K562 (cell line): ENCODE measurements at regions not wholly inside any gene's neighbourhood (a gene's known extent, or its start where the extent isn't known, plus 50 kb on each side); places are given as distances from the start of the nearest gene placed in this dataset.

Source experiments
- ATAC-seq: fragments of 200-7000 bp; cut with Tn5 transposase; 3 replicates; pipeline ENCODE4 v1.9.1; 2020; ENCODE audit warnings: moderate library complexity
- BruUV-seq: library from RNA; stranded (reverse); fragments of 400-500 nt; replicated peaks from 2 replicates; lab custom pipeline; 2021; lab: Mats Ljungman, UMichigan
- CTCF ChIA-PET: fragments of 300-600 bp; formaldehyde crosslinking; extraction: SDS; loops from one replicate; lab custom pipeline; 2021; ENCODE audit warnings: low intra/inter-chr PET ratio; lab: Yijun Ruan, JAX
- POLR2A ChIA-PET: fragments of 300-600, 350-650 bp; sonication (Branson Sonifier 250); formaldehyde crosslinking; extraction: SDS; loops from one replicate; lab custom pipeline; 2021; ENCODE audit warnings: antibody characterized with exemption, inconsistent platforms; lab: Yijun Ruan, JAX
- DNase-seq, 4 experiments: peaks; one replicate each; pipeline versions ENCODE4 v3.0.0 to v3.0.0-alpha.2; 2011 to 2018; ENCODE audit warnings: low spot score in 3 of 4, mixed read lengths in 3 of 4; ENCODE audit errors: extremely low read depth in 1 of 4
- FAIRE-seq: peaks from 2 replicates; lab custom pipeline; 2011; peaks lifted over from hg19 to GRCh38; lab: Jason Lieb, UNC
- H2AFZ ChIP-seq: 2 replicates; pipeline ENCODE4 v1.6.0; 2011; ENCODE audit warnings: low read depth, low read length, control low read depth, inconsistent platforms
- H3K27ac ChIP-seq: fragments of 200-600 bp; 3 replicates; pipeline ENCODE4 v1.8.0; 2011; ENCODE audit warnings: low read depth, mild to moderate bottlenecking, control low read depth, inconsistent platforms, low read length, moderate library complexity, mixed read lengths; ENCODE audit errors: extremely low read depth
- H3K27me3 ChIP-seq, 2 experiments: fragments of 300-600 bp in 1 of 2; 2 replicates in 1 of 2; 3 replicates in 1 of 2; pipeline versions ENCODE4 v1.6.0 to v1.8.0; 2011; ENCODE audit warnings: inconsistent platforms in 2 of 2, low read length in 2 of 2, mild to moderate bottlenecking in 1 of 2, mixed read lengths in 1 of 2, moderate library complexity in 1 of 2; ENCODE audit not compliant: control insufficient read depth in 2 of 2, insufficient read depth in 2 of 2
- H3K36me3 ChIP-seq: fragments of 300-600 bp; 3 replicates; pipeline ENCODE4 v1.8.0; 2011; ENCODE audit warnings: mild to moderate bottlenecking, low read length, inconsistent platforms; ENCODE audit not compliant: control insufficient read depth, insufficient read depth
- H3K4me1 ChIP-seq, 2 experiments: fragments of 200-600 bp in 1 of 2; replicated peaks in 1 of 2; 2 replicates in 1 of 2; 3 replicates in 1 of 2; pipeline versions ENCODE4 v1.5.1 to v1.8.0; 2011; ENCODE audit warnings: inconsistent platforms in 2 of 2, low read length in 2 of 2, mild to moderate bottlenecking in 1 of 2, mixed read lengths in 1 of 2, moderate library complexity in 1 of 2; ENCODE audit not compliant: control insufficient read depth in 2 of 2, insufficient read depth in 2 of 2
- H3K4me2 ChIP-seq: 2 replicates; pipeline ENCODE4 v1.6.1; 2011; ENCODE audit warnings: low read length, control low read depth, inconsistent platforms, mixed read lengths; ENCODE audit not compliant: insufficient read depth
- H3K4me3 ChIP-seq: fragments of 200-600 bp; sonication (generic), shearing (Covaris generic); 2 replicates; pipeline ENCODE4 v1.5.1; 2016; ENCODE audit warnings: control low read depth, inconsistent platforms
- H3K79me2 ChIP-seq: fragments of 200-600 bp; 3 replicates; pipeline ENCODE4 v1.8.0; 2011; ENCODE audit warnings: low read length, inconsistent platforms; ENCODE audit not compliant: control insufficient read depth, insufficient read depth
- H3K9ac ChIP-seq, 2 experiments: 2 replicates each; pipeline versions ENCODE4 v1.6.0 to v1.6.1; 2011; ENCODE audit warnings: low read depth in 2 of 2, low read length in 2 of 2, control low read depth in 1 of 2, inconsistent platforms in 1 of 2, mild to moderate bottlenecking in 1 of 2, mixed read lengths in 1 of 2; ENCODE audit not compliant: insufficient read depth in 1 of 2
- H3K9me1 ChIP-seq: one replicate; pipeline ENCODE4 v1.6.0; 2011; ENCODE audit warnings: inconsistent platforms, mild to moderate bottlenecking, low read length, moderate library complexity; ENCODE audit not compliant: control insufficient read depth, insufficient read depth
- H3K9me3 ChIP-seq: replicated peaks from 2 replicates; pipeline ENCODE4 v1.5.1; 2011; ENCODE audit warnings: low read depth, low read length, inconsistent platforms; ENCODE audit not compliant: control insufficient read depth, insufficient read depth
- H4K20me1 ChIP-seq: replicated peaks from 2 replicates; pipeline ENCODE4 v1.6.1; 2011; ENCODE audit warnings: low read length, inconsistent platforms, mixed read lengths; ENCODE audit not compliant: control insufficient read depth, insufficient read depth
- ARNT ChIP-seq, 2 experiments: fragments of 450-650 bp; IDR thresholded peaks; 2 replicates each; pipeline ENCODE4 v1.6.1; 2016; ENCODE audit warnings: mild to moderate bottlenecking in 1 of 2
- CBFB ChIP-seq: sonication (generic); formaldehyde crosslinking; IDR thresholded peaks from 2 replicates; pipeline ENCODE4 v1.4.0; 2020; ENCODE audit warnings: mild to moderate bottlenecking, missing genetic modification reagents
- CBX8 ChIP-seq: fragments of 200-600 bp; sonication (generic); IDR thresholded peaks from 2 replicates; pipeline ENCODE4 v1.6.1; 2012; ENCODE audit warnings: borderline replicate concordance, mixed run types, low read depth, mild to moderate bottlenecking, moderate library complexity, mixed read lengths, low read length, control low read depth, inconsistent platforms; ENCODE audit not compliant: poor library complexity, severe bottlenecking; ENCODE audit errors: extremely low read depth
- ILF3 ChIP-seq: fragments of 450-650 bp; IDR thresholded peaks from 2 replicates; pipeline ENCODE4 v1.6.1; 2018; ENCODE audit warnings: antibody characterized with exemption, mild to moderate bottlenecking, moderate library complexity, borderline replicate concordance
- KAT7 ChIP-seq: sonication (generic); formaldehyde crosslinking; IDR thresholded peaks from 2 replicates; pipeline ENCODE4 v1.8.0; 2022; ENCODE audit warnings: missing genetic modification reagents, mild to moderate bottlenecking, borderline replicate concordance
- MYBL2 ChIP-seq, 2 experiments: fragments of 450-650 bp in 1 of 2; sonication (generic) in 1 of 2; formaldehyde crosslinking in 1 of 2; IDR thresholded peaks; 2 replicates each; pipeline versions ENCODE4 v1.6.1 to v1.8.1; 2017 to 2022; ENCODE audit warnings: borderline replicate concordance in 1 of 2, inconsistent platforms in 1 of 2, low read depth in 1 of 2, mild to moderate bottlenecking in 1 of 2, missing genetic modification reagents in 1 of 2, moderate library complexity in 1 of 2
- NCOA4 ChIP-seq: fragments of 450-650 bp; IDR thresholded peaks from 2 replicates; pipeline ENCODE4 v1.6.1; 2018; ENCODE audit warnings: mild to moderate bottlenecking; ENCODE audit not compliant: partially characterized antibody
- NRF1 ChIP-seq, 2 experiments: fragments of 450-650 bp; IDR thresholded peaks in 1 of 2; conservative IDR thresholded peaks in 1 of 2; 2 replicates each; pipeline ENCODE4 v1.6.1; 2014; ENCODE audit warnings: mild to moderate bottlenecking in 2 of 2
- PHTF2 ChIP-seq: fragments of 250-450 bp; sonication (Bioruptor Pico); IDR thresholded peaks from 2 replicates; pipeline ENCODE4 v1.5.0; 2021; ENCODE audit warnings: mild to moderate bottlenecking
- RBFOX2 ChIP-seq: fragments of 200-400 bp; formaldehyde crosslinking; IDR thresholded peaks from 2 replicates; pipeline ENCODE4 v1.6.1; 2017; ENCODE audit warnings: low read depth, mild to moderate bottlenecking, low read length, moderate library complexity
- YY1 ChIP-seq, 3 experiments: IDR thresholded peaks; 2 replicates each; pipeline ENCODE4 v1.6.1; 2011; ENCODE audit warnings: low read length in 2 of 3, mild to moderate bottlenecking in 2 of 3, moderate library complexity in 2 of 3, borderline replicate concordance in 1 of 3, control low read depth in 1 of 3, low read depth in 1 of 3; ENCODE audit not compliant: insufficient read depth in 3 of 3, insufficient replicate concordance in 2 of 3, control insufficient read depth in 1 of 3, insufficient read length in 1 of 3; ENCODE audit errors: extremely low read depth in 1 of 3
- ZNF174 ChIP-seq: fragments of 250-450 bp; sonication (Bioruptor Pico); IDR thresholded peaks from 2 replicates; pipeline ENCODE4 v1.4.0; 2020; ENCODE audit warnings: mild to moderate bottlenecking
- ZNF212 ChIP-seq: fragments of 450-650 bp; formaldehyde crosslinking; IDR thresholded peaks from 2 replicates; pipeline ENCODE4 v1.4.0; 2020; ENCODE audit warnings: mild to moderate bottlenecking
- ZNF668 ChIP-seq: fragments of 250-450 bp; sonication (Bioruptor Pico); IDR thresholded peaks from 2 replicates; pipeline ENCODE4 v1.8.0; 2022; ENCODE audit warnings: mild to moderate bottlenecking, inconsistent platforms
- WGBS: fragments of 100-300 bp; shearing (Covaris generic); methylation state at CpG from one replicate; pipeline ENCODE4 v1.1.6; 2016; ENCODE audit warnings: low coverage, mixed read lengths; ENCODE audit not compliant: insufficient coverage; ENCODE audit errors: missing lambda C conversion rate; 5-methylcytosine and 5-hydroxymethylcytosine counted together
- in situ Hi-C: fragments of 300-500 bp; cut with MboI; formaldehyde crosslinking; loops from 4 replicates; pipeline ENCODE4 v1.15.0; 2018; ENCODE audit warnings: inconsistent platforms, mixed read lengths
- intact Hi-C: fragments of 100-400 bp; cut with micrococcal nuclease; formaldehyde crosslinking; loops from 2 replicates; pipeline ENCODE4 v1.14.2; 2022
- TF ChIP-seq, protein P1 (sequence below): sonication (generic); formaldehyde crosslinking; IDR thresholded peaks from 2 replicates; pipeline ENCODE4 v1.8.0; 2022; ENCODE audit warnings: missing genetic modification reagents, mild to moderate bottlenecking, borderline replicate concordance
- TF ChIP-seq, protein P2 (sequence below): fragments of 250-450 bp; sonication (Bioruptor Pico); IDR thresholded peaks from 2 replicates; pipeline ENCODE4 v1.9.0; 2021; ENCODE audit warnings: mild to moderate bottlenecking
- TF ChIP-seq, protein P3 (sequence below), 2 experiments: fragments of 450-650 bp in 1 of 2; sonication (generic) in 1 of 2; formaldehyde crosslinking; conservative IDR thresholded peaks; 2 replicates each; pipeline versions ENCODE4 v1.4.0 to v1.8.1; 2020 to 2022; ENCODE audit warnings: mild to moderate bottlenecking in 1 of 2, missing genetic modification reagents in 1 of 2

DNA sequence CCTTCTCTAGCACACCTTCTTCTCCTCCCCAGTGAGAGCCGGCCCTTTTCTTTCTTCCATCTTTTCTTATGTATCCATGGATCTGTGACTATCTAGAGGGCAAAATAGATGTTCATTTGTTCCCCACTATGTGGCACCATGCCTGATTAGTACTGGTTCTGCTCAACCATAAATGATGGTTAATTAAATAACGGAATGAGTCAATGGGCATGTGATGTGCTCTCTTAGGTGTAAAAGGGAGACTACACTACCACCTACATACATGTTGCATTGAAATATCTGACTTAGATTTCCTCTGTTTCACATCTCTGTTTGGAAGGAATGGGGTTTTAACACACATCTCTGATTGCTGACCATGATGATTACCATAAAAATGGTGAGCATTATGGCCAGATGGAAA, 116.5 kb downstream of the BTG1 start (continued):
- no peak for TF ChIP-seq PHTF2 (CRISPR knock-in tag)
- TF ChIP-seq ZNF668 (CRISPR knock-in tag): no peak
- TF ChIP-seq, all 486 proteins: peak for 0

DNA sequence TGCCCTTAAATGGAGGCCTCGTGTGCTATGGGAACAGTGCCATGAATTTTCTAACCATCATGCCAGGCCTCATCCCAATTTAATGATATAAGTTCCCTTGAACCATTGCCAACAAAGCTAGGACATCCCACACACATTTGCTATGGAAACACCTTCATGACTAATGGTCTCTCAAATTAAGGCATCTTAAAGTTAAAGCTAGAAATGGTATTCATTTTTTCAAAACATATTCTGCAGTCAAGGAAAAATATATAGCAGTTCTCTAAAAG, 117.3 kb downstream of the BTG1 start:
- H4K20me1 ChIP-seq: no peaks in the 10 kb centered on the region
- 5% methylated on average over 1 of the region's 1 CpG for WGBS
- no peak overlapping the region for H2AFZ ChIP-seq
- no peaks in the 10 kb centered on the region for H3K9me1 ChIP-seq
- no peaks in the 10 kb centered on the region for H3K27me3 ChIP-seq
- POLR2A ChIA-PET: no interaction called here
- no peak overlapping the region for H3K4me3 ChIP-seq
- in situ Hi-C loops (no loop called here), intact Hi-C loops (no loop called here)
- ATAC-seq (no peak), DNase-seq (no peak), FAIRE-seq (no peak)
- H3K27ac ChIP-seq: no peak overlapping the region
- no peak overlapping the region for H3K4me2 ChIP-seq
- TF ChIP-seq, protein P1, sequence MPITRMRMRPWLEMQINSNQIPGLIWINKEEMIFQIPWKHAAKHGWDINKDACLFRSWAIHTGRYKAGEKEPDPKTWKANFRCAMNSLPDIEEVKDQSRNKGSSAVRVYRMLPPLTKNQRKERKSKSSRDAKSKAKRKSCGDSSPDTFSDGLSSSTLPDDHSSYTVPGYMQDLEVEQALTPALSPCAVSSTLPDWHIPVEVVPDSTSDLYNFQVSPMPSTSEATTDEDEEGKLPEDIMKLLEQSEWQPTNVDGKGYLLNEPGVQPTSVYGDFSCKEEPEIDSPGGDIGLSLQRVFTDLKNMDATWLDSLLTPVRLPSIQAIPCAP: no peak
- TF ChIP-seq KAT7 (CRISPR knock-in tag) (no peak), MYBL2 (IDR thresholded peaks at IDR 0.05; ENCODE audit: low read depth) (no peak), MYBL2 (CRISPR knock-in tag; IDR thresholded peaks at IDR 0.05; ENCODE audit: borderline replicate concordance) (no peak), ZNF212 (CRISPR knock-in tag) (no peak), YY1 (IDR thresholded peaks at IDR 0.05; ENCODE audit: borderline replicate concordance in 1 of 3, control insufficient read depth in 1 of 3, extremely low read depth in 1 of 3, insufficient read depth in 3 of 3, insufficient read length in 1 of 3, insufficient replicate concordance in 2 of 3, low read depth in 1 of 3, low read length in 2 of 3) (no peak), NCOA4 (no peak), NRF1 (conservative IDR thresholded peaks at IDR 0.05 in 1 of 2, IDR thresholded peaks at IDR 0.05 in 1 of 2) (no peak), RBFOX2 (no peak), CBFB (CRISPR knock-in tag) (no peak), ARNT (IDR thresholded peaks at IDR 0.05) (no peak), ZNF174 (CRISPR knock-in tag) (no peak), CBX8 (no peak), ILF3 (no peak)
- TF ChIP-seq, protein P2, sequence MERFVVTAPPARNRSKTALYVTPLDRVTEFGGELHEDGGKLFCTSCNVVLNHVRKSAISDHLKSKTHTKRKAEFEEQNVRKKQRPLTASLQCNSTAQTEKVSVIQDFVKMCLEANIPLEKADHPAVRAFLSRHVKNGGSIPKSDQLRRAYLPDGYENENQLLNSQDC (CRISPR knock-in tag): no peak
- TF ChIP-seq, protein P3, sequence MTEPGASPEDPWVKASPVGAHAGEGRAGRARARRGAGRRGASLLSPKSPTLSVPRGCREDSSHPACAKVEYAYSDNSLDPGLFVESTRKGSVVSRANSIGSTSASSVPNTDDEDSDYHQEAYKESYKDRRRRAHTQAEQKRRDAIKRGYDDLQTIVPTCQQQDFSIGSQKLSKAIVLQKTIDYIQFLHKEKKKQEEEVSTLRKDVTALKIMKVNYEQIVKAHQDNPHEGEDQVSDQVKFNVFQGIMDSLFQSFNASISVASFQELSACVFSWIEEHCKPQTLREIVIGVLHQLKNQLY (CRISPR knock-in tag; conservative IDR thresholded peaks at IDR 0.05): no peak
- no peaks in the 10 kb centered on the region for H3K79me2 ChIP-seq
- H3K36me3 ChIP-seq: no peaks in the 10 kb centered on the region
- no peaks in the 10 kb centered on the region for H3K9me3 ChIP-seq
- no TSS peak for BruUV-seq
- H3K9ac ChIP-seq: no peak overlapping the region
- H3K4me1 ChIP-seq: peaks cover 0 to 3% of the 10 kb centered on the region in 2 experiments; a peak in 1 of 5 replicates
- CTCF ChIA-PET: no interaction called here
